ENCODE measurements at regions not wholly inside any gene's neighbourhood (a gene's known extent, or its start where the extent isn't known, plus 50 kb on each side); places are given as distances from the start of the nearest gene placed in this dataset.

DNA sequence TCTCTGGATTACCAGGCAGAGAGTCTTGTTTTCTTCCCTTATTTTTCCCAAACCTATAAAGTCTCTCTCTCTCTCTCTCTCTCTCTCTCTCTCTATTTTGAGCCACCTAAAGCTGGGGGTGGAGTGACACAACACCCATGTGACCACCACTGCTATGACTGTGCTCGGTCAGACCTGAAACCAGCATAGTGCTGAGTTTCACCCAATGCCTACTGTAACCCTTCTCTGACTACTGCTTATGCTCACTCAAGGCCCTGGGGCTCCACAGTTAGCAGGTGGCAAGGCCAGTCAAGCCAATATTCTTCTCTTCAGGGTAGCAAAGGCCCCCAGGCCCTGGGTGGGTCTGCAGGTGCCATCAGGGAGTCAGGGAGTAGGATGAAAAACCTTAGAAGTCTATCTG, 114.7 kb upstream of the ARMCX2 start:
- no peaks in the 10 kb centered on the region for H3K79me2 ChIP-seq (ENCODE audit: insufficient read depth, low read length)
- H3K27ac ChIP-seq (ENCODE audit: low read depth in 1 of 2, low read length in 2 of 2), result no peak overlapping the region
- H3K36me3 Mint-ChIP-seq, result no peaks in the 10 kb centered on the region
- intact Hi-C loops (cut with micrococcal nuclease), result no loop called here
- no peak overlapping the region for H3K4me3 ChIP-seq (replicated peaks in 1 of 3; ENCODE audit: low read depth in 2 of 3, low read length in 3 of 3)
- peaks cover 0 to 5% (median 0%) of the 10 kb centered on the region in 7 donors for H3K9me3 Mint-ChIP-seq
- H4K20me1 ChIP-seq (ENCODE audit: insufficient read depth, low read length), result no peaks in the 10 kb centered on the region
- no peaks in the 10 kb centered on the region for H3K4me1 ChIP-seq (ENCODE audit: control insufficient read depth in 1 of 2, insufficient read depth in 2 of 2, low read length in 2 of 2)
- no peak overlapping the region for H3K9ac ChIP-seq (ENCODE audit: insufficient read depth, low read length, poor library complexity, severe bottlenecking)
- no peak overlapping the region for H3K4me3 Mint-ChIP-seq
- H3K9me3 ChIP-seq (replicated peaks in 1 of 2; ENCODE audit: control insufficient read depth in 1 of 2, insufficient read depth in 1 of 2, low read length in 2 of 2), result no peaks in the 10 kb centered on the region
- DNase-seq, result no peak
- H2AFZ ChIP-seq (ENCODE audit: insufficient read depth, low read depth, low read length, poor library complexity, severe bottlenecking), result no peak overlapping the region
- H3K27me3 Mint-ChIP-seq (ENCODE audit: low read depth in 3 of 3), result peaks cover 0 to 10% (median 0%) of the 10 kb centered on the region in 3 donors
- H3K27ac Mint-ChIP-seq, result no peak overlapping the region
- WGBS (ENCODE audit: insufficient coverage), result no CpG with 5 or more reads among the region's 1 CpG
- H3K27me3 ChIP-seq (ENCODE audit: control insufficient read depth in 2 of 2, insufficient read depth in 2 of 2, low read length in 2 of 2), result no peaks in the 10 kb centered on the region
- H3K4me2 ChIP-seq (replicated peaks; ENCODE audit: extremely low read depth, low read length, poor library complexity, severe bottlenecking), result no peak overlapping the region
- no peaks in the 10 kb centered on the region for H3K36me3 ChIP-seq (replicated peaks in 1 of 2; ENCODE audit: control insufficient read depth in 1 of 2, insufficient read depth in 2 of 2, low read length in 2 of 2)
- TF ChIP-seq, protein P1, sequence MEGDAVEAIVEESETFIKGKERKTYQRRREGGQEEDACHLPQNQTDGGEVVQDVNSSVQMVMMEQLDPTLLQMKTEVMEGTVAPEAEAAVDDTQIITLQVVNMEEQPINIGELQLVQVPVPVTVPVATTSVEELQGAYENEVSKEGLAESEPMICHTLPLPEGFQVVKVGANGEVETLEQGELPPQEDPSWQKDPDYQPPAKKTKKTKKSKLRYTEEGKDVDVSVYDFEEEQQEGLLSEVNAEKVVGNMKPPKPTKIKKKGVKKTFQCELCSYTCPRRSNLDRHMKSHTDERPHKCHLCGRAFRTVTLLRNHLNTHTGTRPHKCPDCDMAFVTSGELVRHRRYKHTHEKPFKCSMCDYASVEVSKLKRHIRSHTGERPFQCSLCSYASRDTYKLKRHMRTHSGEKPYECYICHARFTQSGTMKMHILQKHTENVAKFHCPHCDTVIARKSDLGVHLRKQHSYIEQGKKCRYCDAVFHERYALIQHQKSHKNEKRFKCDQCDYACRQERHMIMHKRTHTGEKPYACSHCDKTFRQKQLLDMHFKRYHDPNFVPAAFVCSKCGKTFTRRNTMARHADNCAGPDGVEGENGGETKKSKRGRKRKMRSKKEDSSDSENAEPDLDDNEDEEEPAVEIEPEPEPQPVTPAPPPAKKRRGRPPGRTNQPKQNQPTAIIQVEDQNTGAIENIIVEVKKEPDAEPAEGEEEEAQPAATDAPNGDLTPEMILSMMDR (IDR thresholded peaks at IDR 0.05), result no peak
- H3K4me1 Mint-ChIP-seq, result no peaks in the 10 kb centered on the region

DNA sequence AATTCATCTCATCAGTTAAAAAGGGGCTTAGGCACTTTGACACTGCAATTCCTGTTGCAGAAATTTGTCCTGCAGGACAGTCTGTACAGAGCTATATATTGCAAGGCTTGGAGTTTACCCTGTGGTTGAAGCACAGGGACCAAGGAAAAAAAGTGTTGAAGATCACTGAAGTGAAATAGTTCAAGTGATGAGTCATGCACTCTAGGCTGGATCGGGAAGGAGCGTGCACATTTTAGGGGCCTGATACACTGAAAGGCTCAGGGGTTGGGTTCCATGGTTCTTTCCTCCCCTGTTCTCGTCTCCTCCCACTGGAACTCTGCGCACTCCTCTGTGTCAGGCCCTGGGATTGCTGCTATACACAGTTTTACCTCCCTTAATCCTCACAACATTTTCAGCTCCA, 104.9 kb upstream of the ARMCX2 start:
- TF ChIP-seq, protein P1 (IDR thresholded peaks at IDR 0.05), result no peak
- H3K36me3 ChIP-seq (replicated peaks in 1 of 2; ENCODE audit: control insufficient read depth in 1 of 2, insufficient read depth in 2 of 2, low read length in 2 of 2), result no peaks in the 10 kb centered on the region
- Mint-ChIP-seq H3K4me1 (no peaks in the 10 kb centered on the region), H3K27me3 (ENCODE audit: low read depth in 3 of 3) (peaks cover 4 to 6% (median 4%) of the 10 kb centered on the region in 3 donors), H3K27ac (no peak overlapping the region), H3K4me3 (no peak overlapping the region), H3K36me3 (no peaks in the 10 kb centered on the region), H3K9me3 (peaks cover 0 to 2% (median 0%) of the 10 kb centered on the region in 7 donors)
- H4K20me1 ChIP-seq (ENCODE audit: insufficient read depth, low read length), result no peaks in the 10 kb centered on the region
- H3K9ac ChIP-seq (ENCODE audit: insufficient read depth, low read length, poor library complexity, severe bottlenecking), result no peak overlapping the region
- H3K79me2 ChIP-seq (ENCODE audit: insufficient read depth, low read length), result no peaks in the 10 kb centered on the region
- no peak overlapping the region for H2AFZ ChIP-seq (ENCODE audit: insufficient read depth, low read depth, low read length, poor library complexity, severe bottlenecking)
- DNase-seq, result no peak
- H3K9me3 ChIP-seq (replicated peaks in 1 of 2; ENCODE audit: control insufficient read depth in 1 of 2, insufficient read depth in 1 of 2, low read length in 2 of 2), result no peaks in the 10 kb centered on the region
- 92% methylated on average over 2 of the region's 4 CpGs for WGBS (ENCODE audit: insufficient coverage)
- peaks cover 0 to 2% of the 10 kb centered on the region in 2 donors for H3K27me3 ChIP-seq (ENCODE audit: control insufficient read depth in 2 of 2, insufficient read depth in 2 of 2, low read length in 2 of 2)
- H3K4me2 ChIP-seq (replicated peaks; ENCODE audit: extremely low read depth, low read length, poor library complexity, severe bottlenecking), result no peak overlapping the region
- intact Hi-C loops (cut with micrococcal nuclease), result no loop called here
- H3K27ac ChIP-seq (ENCODE audit: low read depth in 1 of 2, low read length in 2 of 2), result no peak overlapping the region
- no peak overlapping the region for H3K4me3 ChIP-seq (replicated peaks in 1 of 3; ENCODE audit: low read depth in 2 of 3, low read length in 3 of 3)
- no peaks in the 10 kb centered on the region for H3K4me1 ChIP-seq (ENCODE audit: control insufficient read depth in 1 of 2, insufficient read depth in 2 of 2, low read length in 2 of 2)
